Right lobe of liver (tissue), 4 donors: ENCODE measurements at regions not wholly inside any gene's neighbourhood (a gene's known extent, or its start where the extent isn't known, plus 50 kb on each side); places are given as distances from the start of the nearest gene placed in this dataset.

Source experiments
- POLR2A ChIP-seq: fragments of 450-650 bp; IDR thresholded peaks from one replicate; pipeline ENCODE4 v1.6.1; 2017; ENCODE audit warnings: antibody characterized with exemption, mild to moderate bottlenecking
- TF ChIP-seq, protein P1 (sequence below), 4 donors: fragments of 200-600 bp in 3 of 4; fragments of 450-650 bp in 1 of 4; IDR thresholded peaks; one replicate each; pipeline versions ENCODE4 v1.5.1 to v1.8.0; 2016 to 2022; ENCODE audit warnings: antibody characterized with exemption in 4 of 4, mild to moderate bottlenecking in 2 of 4
- donor health status: DM: no; HTN: no; CAD: no.
- donor health status: DM: no; HTN: no; CAD: no.
- donor health status: DM: no; HTN: yes; CAD: no.

DNA sequence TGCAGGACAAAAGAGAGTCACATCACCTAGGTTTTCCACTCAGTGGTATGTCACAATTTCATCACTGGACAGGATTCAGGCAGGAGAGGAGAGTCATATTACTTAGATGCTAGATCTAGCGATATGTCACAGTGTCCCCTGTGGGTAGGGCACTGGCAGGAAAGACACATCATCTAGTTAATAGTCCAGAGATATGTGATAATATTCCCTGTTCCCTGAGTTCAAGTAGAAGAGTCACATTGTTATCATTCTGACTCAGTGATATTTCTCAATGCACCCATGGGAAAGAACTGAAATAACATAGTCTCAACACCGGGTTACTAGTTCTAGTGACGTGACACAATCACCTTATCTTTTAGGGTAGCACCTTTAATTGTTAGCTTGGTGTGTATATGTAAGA lies 944.0 kb upstream of the TSPY4 start:
- TF ChIP-seq POLR2A: no peak
- TF ChIP-seq, protein P1, sequence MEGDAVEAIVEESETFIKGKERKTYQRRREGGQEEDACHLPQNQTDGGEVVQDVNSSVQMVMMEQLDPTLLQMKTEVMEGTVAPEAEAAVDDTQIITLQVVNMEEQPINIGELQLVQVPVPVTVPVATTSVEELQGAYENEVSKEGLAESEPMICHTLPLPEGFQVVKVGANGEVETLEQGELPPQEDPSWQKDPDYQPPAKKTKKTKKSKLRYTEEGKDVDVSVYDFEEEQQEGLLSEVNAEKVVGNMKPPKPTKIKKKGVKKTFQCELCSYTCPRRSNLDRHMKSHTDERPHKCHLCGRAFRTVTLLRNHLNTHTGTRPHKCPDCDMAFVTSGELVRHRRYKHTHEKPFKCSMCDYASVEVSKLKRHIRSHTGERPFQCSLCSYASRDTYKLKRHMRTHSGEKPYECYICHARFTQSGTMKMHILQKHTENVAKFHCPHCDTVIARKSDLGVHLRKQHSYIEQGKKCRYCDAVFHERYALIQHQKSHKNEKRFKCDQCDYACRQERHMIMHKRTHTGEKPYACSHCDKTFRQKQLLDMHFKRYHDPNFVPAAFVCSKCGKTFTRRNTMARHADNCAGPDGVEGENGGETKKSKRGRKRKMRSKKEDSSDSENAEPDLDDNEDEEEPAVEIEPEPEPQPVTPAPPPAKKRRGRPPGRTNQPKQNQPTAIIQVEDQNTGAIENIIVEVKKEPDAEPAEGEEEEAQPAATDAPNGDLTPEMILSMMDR (IDR thresholded peaks at IDR 0.05): no peak
